H1 (cell line): ENCODE measurements at regions not wholly inside any gene's neighbourhood (a gene's known extent, or its start where the extent isn't known, plus 50 kb on each side); places are given as distances from the start of the nearest gene placed in this dataset.

Experiments used
- CTCF ChIA-PET: fragments of 300-600 bp; sonication (Branson Sonifier 250); formaldehyde crosslinking; loops from one replicate; lab custom pipeline; 2021; ENCODE audit not compliant: partially characterized antibody; lab: Charles Lee
- POLR2A ChIA-PET: fragments of 300-600 bp; sonication (Branson Sonifier 250); formaldehyde crosslinking; loops from one replicate; lab custom pipeline; 2021; ENCODE audit warnings: inconsistent platforms; ENCODE audit not compliant: partially characterized antibody; lab: Charles Lee
- DNase-seq, 2 experiments: peaks; one replicate each; pipeline versions ENCODE4 v3.0.0 to v3.0.0-alpha.2; 2010 to 2022; ENCODE audit warnings: low spot score in 2 of 2, low read depth in 1 of 2, mixed read lengths in 1 of 2
- FAIRE-seq: peaks from 2 replicates; lab custom pipeline; 2011; peaks lifted over from hg19 to GRCh38; lab: Jason Lieb, UNC
- H2AFZ ChIP-seq: 2 replicates; pipeline ENCODE4 v1.8.1; 2012; ENCODE audit warnings: low read length, inconsistent platforms
- H2AK5ac ChIP-seq: 2 replicates; pipeline ENCODE4 v1.6.1; 2013; ENCODE audit warnings: low read depth, low read length
- H2BK120ac ChIP-seq: replicated peaks from 2 replicates; pipeline ENCODE3; 2013; ENCODE audit warnings: low read depth, low read length, inconsistent platforms
- H2BK12ac ChIP-seq: 2 replicates; pipeline ENCODE4 v1.6.1; 2013; ENCODE audit warnings: low read depth, low read length
- H2BK15ac ChIP-seq: 2 replicates; pipeline ENCODE4 v1.6.1; 2013; ENCODE audit warnings: low read length
- H2BK20ac ChIP-seq: 2 replicates; pipeline ENCODE4 v1.6.1; 2013; ENCODE audit warnings: low read length
- H2BK5ac ChIP-seq: 2 replicates; pipeline ENCODE4 v1.6.1; 2013; ENCODE audit warnings: low read depth, low read length
- H3K14ac ChIP-seq: 2 replicates; pipeline ENCODE4 v1.6.1; 2013; ENCODE audit warnings: inconsistent platforms; ENCODE audit not compliant: insufficient read length
- H3K18ac ChIP-seq: 2 replicates; pipeline ENCODE4 v1.6.1; 2013; ENCODE audit warnings: low read length; ENCODE audit errors: extremely low read depth
- H3K23ac ChIP-seq: 2 replicates; pipeline ENCODE4 v1.6.1; 2013; ENCODE audit warnings: inconsistent platforms; ENCODE audit not compliant: insufficient read length
- H3K23me2 ChIP-seq: 2 replicates; pipeline ENCODE4 v1.6.1; 2013; ENCODE audit warnings: low read depth, low read length
- H3K27ac ChIP-seq: 2 replicates; pipeline ENCODE4 v1.6.1; 2011; ENCODE audit warnings: low read depth, low read length, inconsistent platforms
- H3K27me3 ChIP-seq, 4 experiments: replicated peaks in 1 of 4; 1 replicate in 1 of 4; 2 replicates in 3 of 4; pipeline versions ENCODE4 v1.6.1 to v1.8.1; 2011 to 2013; ENCODE audit warnings: low read length in 3 of 4, mild to moderate bottlenecking in 3 of 4, inconsistent platforms in 2 of 4, mixed read lengths in 2 of 4, moderate library complexity in 1 of 4; ENCODE audit not compliant: control insufficient read depth in 3 of 4, insufficient read depth in 3 of 4; ENCODE audit errors: extremely low read depth in 1 of 4
- H3K36me3 ChIP-seq, 4 experiments: 2 replicates each; pipeline versions ENCODE4 v1.6.1 to v1.8.1; 2011 to 2013; ENCODE audit warnings: mild to moderate bottlenecking in 4 of 4, low read length in 3 of 4, moderate library complexity in 2 of 4, control low read depth in 1 of 4, inconsistent platforms in 1 of 4; ENCODE audit not compliant: insufficient read depth in 4 of 4, control insufficient read depth in 2 of 4
- H3K4ac ChIP-seq: replicated peaks from 2 replicates; pipeline ENCODE3; 2013; ENCODE audit warnings: low read length, low read depth, mixed read lengths, inconsistent platforms; ENCODE audit not compliant: insufficient read length
- H3K4me1 ChIP-seq, 4 experiments: replicated peaks in 1 of 4; 1 replicate in 1 of 4; 2 replicates in 3 of 4; pipeline versions ENCODE4 v1.6.1 to v1.8.1; 2011 to 2013; ENCODE audit warnings: low read length in 3 of 4, inconsistent platforms in 2 of 4, mixed read lengths in 1 of 4; ENCODE audit not compliant: insufficient read depth in 4 of 4, control insufficient read depth in 3 of 4
- H3K4me2 ChIP-seq, 2 experiments: 2 replicates each; pipeline versions ENCODE4 v1.6.1 to v1.8.1; 2011 to 2013; ENCODE audit warnings: low read depth in 2 of 2, low read length in 2 of 2, control low read depth in 1 of 2, inconsistent platforms in 1 of 2, mild to moderate bottlenecking in 1 of 2; ENCODE audit not compliant: insufficient read depth in 1 of 2
- H3K4me3 ChIP-seq, 4 experiments: fragments of 200-600, 300-600 bp in 1 of 4; sonication (generic), shearing (Covaris generic), sonication (Bioruptor Twin) in 1 of 4; 2 replicates each; pipeline versions ENCODE4 v1.5.1 to v1.8.1; 2011 to 2016; ENCODE audit warnings: low read length in 4 of 4, low read depth in 3 of 4, control low read depth in 2 of 4, inconsistent platforms in 2 of 4, mild to moderate bottlenecking in 2 of 4, mixed read lengths in 1 of 4, moderate library complexity in 1 of 4; ENCODE audit not compliant: insufficient read depth in 2 of 4; ENCODE audit errors: extremely low read depth in 1 of 4
- H3K56ac ChIP-seq: replicated peaks from 2 replicates; pipeline ENCODE3; 2013; ENCODE audit warnings: low read depth, mild to moderate bottlenecking, mixed read lengths, low read length, inconsistent platforms; ENCODE audit not compliant: insufficient read length
- H3K79me1 ChIP-seq: 2 replicates; pipeline ENCODE4 v1.6.1; 2013; ENCODE audit warnings: low read depth, low read length, control low read depth
- H3K79me2 ChIP-seq, 2 experiments: 2 replicates each; pipeline versions ENCODE4 v1.6.1 to v1.8.1; 2012 to 2013; ENCODE audit warnings: low read length in 2 of 2, mild to moderate bottlenecking in 2 of 2, inconsistent platforms in 1 of 2; ENCODE audit not compliant: insufficient read depth in 2 of 2, control insufficient read depth in 1 of 2
- H3K9ac ChIP-seq, 4 experiments: replicated peaks in 1 of 4; 1 replicate in 1 of 4; 2 replicates in 3 of 4; pipeline versions ENCODE4 v1.6.1 to v1.8.1; 2011 to 2013; ENCODE audit warnings: low read depth in 3 of 4, low read length in 3 of 4, control low read depth in 2 of 4, mild to moderate bottlenecking in 2 of 4, moderate library complexity in 2 of 4, inconsistent platforms in 1 of 4; ENCODE audit errors: extremely low read depth in 1 of 4
- H3K9me3 ChIP-seq, 2 experiments: 2 replicates each; pipeline versions ENCODE4 v1.6.1 to v1.8.1; 2012 to 2013; ENCODE audit warnings: mild to moderate bottlenecking in 2 of 2, moderate library complexity in 2 of 2, control low read depth in 1 of 2, inconsistent platforms in 1 of 2, low read depth in 1 of 2, low read length in 1 of 2, mixed read lengths in 1 of 2; ENCODE audit not compliant: insufficient read depth in 2 of 2
- H4K20me1 ChIP-seq, 2 experiments: replicated peaks in 1 of 2; 2 replicates each; pipeline versions ENCODE3 to v1.8.1; 2011 to 2013; ENCODE audit warnings: inconsistent platforms in 2 of 2, low read length in 2 of 2, mild to moderate bottlenecking in 1 of 2; ENCODE audit not compliant: insufficient read depth in 2 of 2, control insufficient read depth in 1 of 2
- H4K5ac ChIP-seq: 2 replicates; pipeline ENCODE4 v1.6.1; 2013; ENCODE audit warnings: low read length, low read depth, mixed read lengths, inconsistent platforms; ENCODE audit not compliant: insufficient read length
- H4K8ac ChIP-seq: 2 replicates; pipeline ENCODE4 v1.8.0; 2013; ENCODE audit warnings: mild to moderate bottlenecking, moderate library complexity, low read length, inconsistent platforms; ENCODE audit not compliant: insufficient read depth; ENCODE audit errors: extremely low read depth
- H4K91ac ChIP-seq: replicated peaks from 2 replicates; pipeline ENCODE3; 2013; ENCODE audit warnings: low read length, mixed read lengths, inconsistent platforms; ENCODE audit not compliant: insufficient read length
- CEBPB ChIP-seq: IDR thresholded peaks from 2 replicates; pipeline ENCODE4 v1.6.1; 2012; ENCODE audit warnings: low read depth, low read length
- TBP ChIP-seq: IDR thresholded peaks from 2 replicates; pipeline ENCODE4 v1.6.1; 2011; ENCODE audit warnings: low read depth, low read length, improper control_type of control experiment
- WGBS, 2 experiments: shearing (Covaris generic) in 1 of 2; methylation state at CpG; one replicate each; pipeline versions ENCODE4 v1.1.6 to v1.1.7; 2013 to 2015; ENCODE audit warnings: low lambda C conversion rate in 2 of 2, mixed read lengths in 2 of 2, inconsistent platforms in 1 of 2, low coverage in 1 of 2, missing lambda C conversion rate in 1 of 2; ENCODE audit not compliant: insufficient replicate concordance in 2 of 2, insufficient coverage in 1 of 2, insufficient read length in 1 of 2; ENCODE audit errors: extremely low coverage in 1 of 2, missing lambda C conversion rate in 1 of 2; 5-methylcytosine and 5-hydroxymethylcytosine counted together

GRCh38 chr16:6148361-6148760 is 1050.8 kb upstream of the EEF2KMT start:
- Histone ChIP-seq H2AK5ac (no peak overlapping the region), H3K9ac (no peak overlapping the region), H3K14ac (no peak overlapping the region), H3K23me2 (no peaks in the 10 kb centered on the region), H4K20me1 (no peaks in the 10 kb centered on the region), H4K8ac (no peak overlapping the region), H2AFZ (no peak overlapping the region), H2BK120ac (no peak overlapping the region), H3K27ac (no peak overlapping the region), H3K23ac (no peak overlapping the region), H2BK15ac (no peak overlapping the region), H2BK5ac (no peak overlapping the region), H3K18ac (no peak overlapping the region), H3K27me3 (no peaks in the 10 kb centered on the region), H3K79me2 (no peaks in the 10 kb centered on the region), H3K4me2 (no peak overlapping the region), H3K9me3 (peaks cover 0 to 6% of the 10 kb centered on the region in 2 experiments; a peak in 1 of 4 replicates), H2BK12ac (no peak overlapping the region), H3K4ac (no peak overlapping the region), H4K5ac (no peak overlapping the region), H3K4me1 (peaks cover 0 to 8% (median 2%) of the 10 kb centered on the region in 4 experiments; a peak in 2 of 7 replicates), H3K4me3 (no peak overlapping the region), H3K56ac (no peak overlapping the region), H3K36me3 (no peaks in the 10 kb centered on the region), H2BK20ac (no peak overlapping the region), H4K91ac (no peak overlapping the region), H3K79me1 (no peaks in the 10 kb centered on the region)
- FAIRE-seq (no peak), DNase-seq (no peak)
- TF ChIP-seq TBP = no peak
- TF ChIP-seq CEBPB = no peak
- POLR2A ChIA-PET = no interaction called here
- CTCF ChIA-PET = interaction anchor here (1.0 to 2.6 kb wide), 9 partner anchors 17 to 531 kb away, joined by 3 to 15 read pairs (median 5); no protein-coding TSS in a partner anchor
- WGBS, 2 experiments = 97% methylated on average over 2 of the region's 2 CpGs; no CpG with 5 or more reads in 1 of the 2 experiments
